Trophoblast cell (in vitro differentiated cells and primary cell): ENCODE measurements at regions not wholly inside any gene's neighbourhood (a gene's known extent, or its start where the extent isn't known, plus 50 kb on each side); places are given as distances from the start of the nearest gene placed in this dataset.

Experiments
- DNase-seq, 2 donors: peaks; one replicate each; pipeline ENCODE4 v3.0.0-alpha.2; 2016
- H2AFZ ChIP-seq: 2 replicates; pipeline ENCODE4 v1.6.1; 2013; ENCODE audit warnings: low read length, moderate library complexity, mild to moderate bottlenecking; ENCODE audit not compliant: insufficient read depth, poor library complexity
- H2AK5ac ChIP-seq: 2 replicates; pipeline ENCODE4 v1.6.1; 2013; ENCODE audit warnings: mild to moderate bottlenecking, low read length
- H2BK120ac ChIP-seq: 2 replicates; pipeline ENCODE4 v1.6.1; 2013; ENCODE audit warnings: low read length, mild to moderate bottlenecking, moderate library complexity; ENCODE audit not compliant: insufficient read depth, poor library complexity
- H2BK12ac ChIP-seq: 2 replicates; pipeline ENCODE4 v1.6.1; 2013; ENCODE audit warnings: mild to moderate bottlenecking, low read length, moderate library complexity
- H2BK5ac ChIP-seq: 2 replicates; pipeline ENCODE4 v1.6.1; 2013; ENCODE audit warnings: low read length, low read depth, moderate library complexity, mild to moderate bottlenecking; ENCODE audit not compliant: poor library complexity
- H3K14ac ChIP-seq: 2 replicates; pipeline ENCODE4 v1.6.1; 2013; ENCODE audit warnings: mild to moderate bottlenecking, low read length
- H3K18ac ChIP-seq: 2 replicates; pipeline ENCODE4 v1.6.1; 2013; ENCODE audit warnings: mild to moderate bottlenecking, low read length
- H3K23ac ChIP-seq: 2 replicates; pipeline ENCODE4 v1.6.1; 2013; ENCODE audit warnings: low read length
- H3K27ac ChIP-seq: 2 replicates; pipeline ENCODE4 v1.5.1; 2013; ENCODE audit warnings: low read depth, mild to moderate bottlenecking, inconsistent platforms, low read length, moderate library complexity
- H3K27me3 ChIP-seq: 2 replicates; pipeline ENCODE4 v1.6.1; 2013; ENCODE audit warnings: inconsistent platforms, mild to moderate bottlenecking, low read length, moderate library complexity; ENCODE audit not compliant: insufficient read depth
- H3K36me3 ChIP-seq, 2 experiments: 1 replicate in 1 of 2; 2 replicates in 1 of 2; pipeline ENCODE4 v1.6.1; 2013; ENCODE audit warnings: low read length in 2 of 2, mild to moderate bottlenecking in 2 of 2, moderate library complexity in 1 of 2; ENCODE audit not compliant: insufficient read depth in 2 of 2, control insufficient read depth in 1 of 2
- H3K4ac ChIP-seq: 2 replicates; pipeline ENCODE4 v1.6.1; 2013; ENCODE audit warnings: low read depth, mild to moderate bottlenecking, low read length, moderate library complexity
- H3K4me1 ChIP-seq, 2 experiments: 1 replicate in 1 of 2; 2 replicates in 1 of 2; pipeline ENCODE4 v1.6.1; 2013; ENCODE audit warnings: low read length in 2 of 2, mild to moderate bottlenecking in 2 of 2, moderate library complexity in 1 of 2; ENCODE audit not compliant: insufficient read depth in 2 of 2, control insufficient read depth in 1 of 2
- H3K4me2 ChIP-seq: 2 replicates; pipeline ENCODE4 v1.6.1; 2013; ENCODE audit warnings: inconsistent platforms, mild to moderate bottlenecking, low read length, moderate library complexity
- H3K4me3 ChIP-seq: 2 replicates; pipeline ENCODE4 v1.5.1; 2013; ENCODE audit warnings: mild to moderate bottlenecking, low read depth, low read length, inconsistent platforms
- H3K79me1 ChIP-seq: one replicate; pipeline ENCODE4 v1.6.1; 2013; ENCODE audit warnings: low read length
- H3K79me2 ChIP-seq: 2 replicates; pipeline ENCODE4 v1.6.1; 2013; ENCODE audit warnings: low read length, mild to moderate bottlenecking; ENCODE audit not compliant: control insufficient read depth, insufficient read depth, poor library complexity
- H3K9ac ChIP-seq: 2 replicates; pipeline ENCODE4 v1.6.1; 2013; ENCODE audit warnings: mild to moderate bottlenecking, low read length
- H3K9me3 ChIP-seq: 2 replicates; pipeline ENCODE4 v1.6.1; 2013; ENCODE audit warnings: low read depth, mild to moderate bottlenecking, control low read depth, inconsistent platforms, low read length; ENCODE audit not compliant: insufficient read depth
- H4K12ac ChIP-seq: 2 replicates; pipeline ENCODE4 v1.6.1; 2013; ENCODE audit warnings: low read depth, mild to moderate bottlenecking, low read length, moderate library complexity
- H4K8ac ChIP-seq: 2 replicates; pipeline ENCODE4 v1.6.1; 2013; ENCODE audit warnings: low read depth, mild to moderate bottlenecking, low read length, moderate library complexity
- H4K91ac ChIP-seq: one replicate; pipeline ENCODE4 v1.6.1; 2013; ENCODE audit warnings: low read depth, mild to moderate bottlenecking, low read length, moderate library complexity
- WGBS: extraction: QIAGEN DNeasy Blood & Tissue Kit; methylation state at CpG from one replicate; pipeline ENCODE4 v1.1.7; 2013; ENCODE audit warnings: missing lambda C conversion rate; ENCODE audit not compliant: insufficient read length, insufficient coverage; ENCODE audit errors: extremely low coverage; 5-methylcytosine and 5-hydroxymethylcytosine counted together

DNA sequence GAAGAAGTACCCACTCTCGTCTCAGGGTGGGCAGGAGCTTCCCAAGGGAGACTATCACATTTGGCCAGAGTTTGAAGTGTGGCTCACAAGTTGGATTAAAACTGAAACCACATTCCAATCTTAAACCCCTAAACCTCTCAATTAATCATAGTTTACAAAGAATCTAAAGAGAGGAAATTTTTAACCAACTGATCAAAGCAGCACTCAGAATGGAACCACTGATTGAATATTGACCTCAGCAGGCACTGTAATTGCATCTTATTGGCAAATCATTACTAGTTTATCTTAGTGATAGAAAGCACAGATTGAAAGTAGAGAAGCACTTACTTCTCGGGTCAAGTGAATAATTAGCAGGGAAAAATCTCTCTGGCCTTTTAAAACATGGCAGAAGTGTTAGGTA lies 491.6 kb downstream of the TOX3 start:
- no peak overlapping the region for H3K4me2 ChIP-seq
- no peaks in the 10 kb centered on the region for H3K36me3 ChIP-seq
- H4K91ac ChIP-seq = no peak overlapping the region
- no peak overlapping the region for H4K8ac ChIP-seq
- WGBS = no CpG with 5 or more reads among the region's 2 CpGs
- no peak overlapping the region for H3K4ac ChIP-seq
- H3K4me3 ChIP-seq = no peak overlapping the region
- no peak overlapping the region for H2AK5ac ChIP-seq
- no peaks in the 10 kb centered on the region for H3K4me1 ChIP-seq
- H2AFZ ChIP-seq = no peak overlapping the region
- H3K23ac ChIP-seq = no peak overlapping the region
- H2BK5ac ChIP-seq = no peak overlapping the region
- H3K14ac ChIP-seq = no peak overlapping the region
- no peak overlapping the region for H3K27ac ChIP-seq
- no peaks in the 10 kb centered on the region for H3K9me3 ChIP-seq
- no peak overlapping the region for H3K9ac ChIP-seq
- H3K27me3 ChIP-seq = no peaks in the 10 kb centered on the region
- no peak overlapping the region for H2BK120ac ChIP-seq
- H4K12ac ChIP-seq = no peak overlapping the region
- DNase-seq = no peak
- H3K79me2 ChIP-seq = no peaks in the 10 kb centered on the region
- no peak overlapping the region for H3K18ac ChIP-seq
- no peak overlapping the region for H2BK12ac ChIP-seq
- no peaks in the 10 kb centered on the region for H3K79me1 ChIP-seq

DNA sequence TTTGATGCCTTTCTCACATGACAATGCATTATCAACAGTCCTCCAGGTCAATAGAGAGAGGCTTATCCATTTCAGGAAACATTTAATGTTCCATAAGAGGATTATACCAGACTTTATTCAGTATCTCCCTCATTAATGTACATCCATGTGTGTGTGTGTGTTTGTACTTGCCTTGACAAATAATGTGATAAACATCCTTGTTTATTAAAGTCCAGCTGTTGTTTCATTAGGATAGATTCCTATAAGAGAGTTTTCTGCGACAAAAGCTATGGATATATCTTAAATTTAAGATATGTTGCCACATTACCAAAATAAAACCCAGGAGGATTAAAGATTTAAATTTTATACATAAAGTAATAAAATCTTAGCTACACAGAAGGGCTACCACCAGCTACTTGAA lies 492.6 kb downstream of the TOX3 start:
- H3K18ac ChIP-seq = no peak overlapping the region
- no peak for DNase-seq
- H3K4me3 ChIP-seq = no peak overlapping the region
- H3K36me3 ChIP-seq = no peaks in the 10 kb centered on the region
- H3K27me3 ChIP-seq = no peaks in the 10 kb centered on the region
- H3K4ac ChIP-seq = no peak overlapping the region
- H3K79me2 ChIP-seq = no peaks in the 10 kb centered on the region
- no peak overlapping the region for H2BK12ac ChIP-seq
- H3K4me2 ChIP-seq = no peak overlapping the region
- H4K12ac ChIP-seq = no peak overlapping the region
- no peak overlapping the region for H3K14ac ChIP-seq
- no peak overlapping the region for H3K27ac ChIP-seq
- no peak overlapping the region for H4K8ac ChIP-seq
- H2AK5ac ChIP-seq = no peak overlapping the region
- H2BK5ac ChIP-seq = no peak overlapping the region
- H3K9me3 ChIP-seq = no peaks in the 10 kb centered on the region
- H2AFZ ChIP-seq = no peak overlapping the region
- no peaks in the 10 kb centered on the region for H3K79me1 ChIP-seq
- whole genome bisulfite sequencing = no CpG with 5 or more reads among the region's 1 CpG
- H4K91ac ChIP-seq = no peak overlapping the region
- no peaks in the 10 kb centered on the region for H3K4me1 ChIP-seq
- H3K9ac ChIP-seq = no peak overlapping the region
- H3K23ac ChIP-seq = no peak overlapping the region
- H2BK120ac ChIP-seq = no peak overlapping the region

DNA sequence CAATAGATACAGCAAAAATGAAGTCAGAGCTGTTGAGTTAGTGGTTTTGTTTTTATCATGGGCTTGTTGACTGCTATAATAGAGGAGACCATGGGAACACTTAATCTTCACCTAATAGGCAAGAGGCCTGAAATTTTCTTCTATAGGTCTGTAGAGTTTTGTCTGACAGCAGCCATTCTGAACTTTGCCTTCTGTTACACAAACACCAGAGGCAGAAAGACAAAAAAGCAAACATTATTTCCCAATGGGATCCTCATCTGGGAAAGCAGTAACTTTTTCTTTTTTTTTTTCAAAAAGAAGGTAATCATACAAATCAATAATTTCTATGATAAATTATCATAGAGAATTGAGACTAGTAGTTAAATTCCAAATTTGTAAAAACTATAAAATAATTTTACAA lies 494.1 kb downstream of the TOX3 start:
- Histone ChIP-seq H3K27me3 (no peaks in the 10 kb centered on the region), H3K4me3 (no peak overlapping the region), H3K4me1 (no peaks in the 10 kb centered on the region), H2BK12ac (no peak overlapping the region), H2AK5ac (no peak overlapping the region), H3K9me3 (no peaks in the 10 kb centered on the region), H3K36me3 (no peaks in the 10 kb centered on the region), H2BK120ac (no peak overlapping the region), H3K23ac (no peak overlapping the region), H3K9ac (no peak overlapping the region), H2AFZ (no peak overlapping the region), H3K79me2 (no peaks in the 10 kb centered on the region), H3K79me1 (no peaks in the 10 kb centered on the region), H4K8ac (no peak overlapping the region), H4K12ac (no peak overlapping the region), H4K91ac (no peak overlapping the region), H2BK5ac (no peak overlapping the region), H3K27ac (no peak overlapping the region), H3K4me2 (no peak overlapping the region), H3K4ac (no peak overlapping the region), H3K18ac (no peak overlapping the region), H3K14ac (no peak overlapping the region)
- no peak for DNase-seq

DNA sequence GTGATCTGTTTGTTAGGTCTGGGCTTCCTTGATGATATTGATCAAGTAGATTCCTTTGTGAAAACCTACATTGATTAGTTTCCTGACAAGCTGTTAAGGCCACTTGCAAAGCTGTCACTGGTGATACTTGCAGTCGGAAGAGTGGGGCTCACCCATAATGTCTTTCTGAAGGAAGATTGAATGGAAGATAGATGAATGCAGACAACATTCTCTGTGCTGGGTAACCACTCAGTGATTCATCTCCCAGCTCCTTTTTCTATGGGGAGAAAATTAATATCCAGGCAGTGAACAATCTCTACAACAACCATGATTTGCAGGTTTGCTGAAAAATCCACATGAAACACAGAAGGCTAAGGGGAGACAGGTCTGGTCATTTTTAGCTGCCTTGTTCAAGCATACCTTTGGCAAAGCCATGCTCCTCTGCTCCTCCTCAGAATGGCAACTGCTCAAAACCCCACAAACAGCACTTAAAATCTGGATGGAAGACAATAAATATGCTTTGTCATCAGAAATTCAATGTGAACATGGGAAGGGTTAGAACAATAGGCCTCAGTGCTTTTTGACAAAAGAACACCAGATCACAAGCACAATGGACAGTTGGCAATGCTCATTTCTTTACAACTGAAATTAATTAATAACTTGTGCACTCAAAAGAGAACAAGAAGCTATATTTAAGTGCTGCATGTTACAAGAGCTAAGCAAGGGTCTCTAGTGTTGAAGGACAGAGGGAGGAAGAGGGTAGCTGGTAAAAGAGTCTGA lies 495.4 kb downstream of the TOX3 start:
- Histone ChIP-seq H3K9me3 (no peaks in the 10 kb centered on the region), H3K4me1 (no peaks in the 10 kb centered on the region), H2BK120ac (no peak overlapping the region), H3K79me1 (no peaks in the 10 kb centered on the region), H3K27me3 (no peaks in the 10 kb centered on the region), H3K4me3 (no peak overlapping the region), H2BK5ac (no peak overlapping the region), H3K4ac (no peak overlapping the region), H3K14ac (no peak overlapping the region), H3K36me3 (no peaks in the 10 kb centered on the region), H2AK5ac (no peak overlapping the region), H3K9ac (no peak overlapping the region), H4K8ac (no peak overlapping the region), H4K12ac (no peak overlapping the region), H2BK12ac (no peak overlapping the region), H3K23ac (no peak overlapping the region), H4K91ac (no peak overlapping the region), H3K18ac (no peak overlapping the region), H3K79me2 (no peaks in the 10 kb centered on the region), H3K4me2 (no peak overlapping the region), H2AFZ (no peak overlapping the region), H3K27ac (no peak overlapping the region)
- no peak for DNase-seq
- no CpG with 5 or more reads among the region's 1 CpG for WGBS
